HL-60 (cell line): ENCODE measurements at regions not wholly inside any gene's neighbourhood (a gene's known extent, or its start where the extent isn't known, plus 50 kb on each side); places are given as distances from the start of the nearest gene placed in this dataset.

Source experiments
- DNase-seq, 2 experiments: peaks; one replicate each; pipeline ENCODE4 v3.0.0-alpha.2; 2010 to 2020; ENCODE audit warnings: low read depth in 1 of 2, low spot score in 1 of 2
- H3K27ac ChIP-seq: fragments of 250-450 bp; sonication (Bioruptor Pico); replicated peaks from 2 replicates; pipeline ENCODE4 v1.5.1; 2020; ENCODE audit warnings: mild to moderate bottlenecking, moderate library complexity
- H3K27me3 ChIP-seq: fragments of 250-450 bp; sonication (Bioruptor Pico); 2 replicates; pipeline ENCODE4 v1.5.1; 2021; ENCODE audit warnings: mild to moderate bottlenecking, moderate library complexity; ENCODE audit not compliant: insufficient read depth, poor library complexity, severe bottlenecking
- H3K4me3 ChIP-seq: replicated peaks from 2 replicates; pipeline ENCODE4 v1.5.1; 2011; ENCODE audit warnings: mild to moderate bottlenecking, control low read depth, low read length; ENCODE audit not compliant: insufficient read depth
- CTCF ChIP-seq: IDR thresholded peaks from one replicate; pipeline ENCODE4 v1.5.1; 2011; ENCODE audit warnings: low read length, control low read depth, inconsistent platforms; ENCODE audit not compliant: insufficient read depth
- GABPA ChIP-seq: IDR thresholded peaks from 2 replicates; pipeline ENCODE4 v1.6.1; 2012; ENCODE audit warnings: low read depth
- POLR2AphosphoS5 ChIP-seq: IDR thresholded peaks from 2 replicates; pipeline ENCODE4 v1.6.1; 2012; ENCODE audit warnings: low read depth
- REST ChIP-seq: IDR thresholded peaks from 2 replicates; pipeline ENCODE4 v1.6.1; 2012; ENCODE audit warnings: low read depth; ENCODE audit not compliant: insufficient replicate concordance
- SPI1 ChIP-seq: IDR thresholded peaks from 2 replicates; pipeline ENCODE4 v1.6.1; 2012; ENCODE audit warnings: low read depth, mild to moderate bottlenecking, borderline replicate concordance

GRCh38 chr2:184178229-184178628, 420.1 kb upstream of the ZNF804A start:
- H3K27me3 ChIP-seq: no peaks in the 10 kb centered on the region
- DNase-seq: no peak
- H3K4me3 ChIP-seq: no peak overlapping the region
- no peak overlapping the region for H3K27ac ChIP-seq
- TF ChIP-seq GABPA (no peak), POLR2AphosphoS5 (no peak), SPI1 (no peak), REST (no peak), CTCF (no peak)

GRCh38 chr2:184186436-184186835, 411.9 kb upstream of the ZNF804A start:
- H3K27ac ChIP-seq: no peak overlapping the region
- TF ChIP-seq CTCF (no peak), GABPA (no peak), SPI1 (no peak), REST (no peak), POLR2AphosphoS5 (no peak)
- no peak overlapping the region for H3K4me3 ChIP-seq
- no peaks in the 10 kb centered on the region for H3K27me3 ChIP-seq
- DNase-seq: no peak

GRCh38 chr2:184187421-184187971, 410.8 kb upstream of the ZNF804A start:
- no peak for DNase-seq
- no peak for TF ChIP-seq REST
- no peak for TF ChIP-seq GABPA
- TF ChIP-seq POLR2AphosphoS5: no peak
- no peak for TF ChIP-seq SPI1
- no peak for TF ChIP-seq CTCF
- Histone ChIP-seq H3K27ac (no peak overlapping the region), H3K27me3 (no peaks in the 10 kb centered on the region), H3K4me3 (no peak overlapping the region)
